IMR-90 (cell line): ENCODE measurements at regions not wholly inside any gene's neighbourhood (a gene's known extent, or its start where the extent isn't known, plus 50 kb on each side); places are given as distances from the start of the nearest gene placed in this dataset.

Experiments used
- ATAC-seq: fragments of 200-7000 bp; cut with Tn5 transposase; 2 replicates; pipeline ENCODE4 v1.9.1; 2020; ENCODE audit warnings: low read depth, mild to moderate bottlenecking, moderate library complexity
- BruUV-seq: library from RNA; stranded (reverse); fragments of 400-500 nt; replicated peaks from 2 replicates; lab custom pipeline; 2021; lab: Mats Ljungman, UMichigan
- CTCF ChIA-PET: fragments of 300-600 bp; formaldehyde crosslinking; extraction: SDS; loops from one replicate; lab custom pipeline; 2021; ENCODE audit warnings: antibody characterized with exemption; lab: Yijun Ruan, JAX
- POLR2A ChIA-PET: fragments of 300-600 bp; sonication (Branson Sonifier 250); formaldehyde crosslinking; loops from one replicate; lab custom pipeline; 2022; ENCODE audit warnings: antibody characterized with exemption; ENCODE audit not compliant: unreplicated experiment; lab: Charles Lee
- DNase-seq: peaks from one replicate; pipeline ENCODE4 v3.0.0; 2013
- H2AFZ ChIP-seq: replicated peaks from 2 replicates; pipeline ENCODE3; 2013; ENCODE audit warnings: low read length, mild to moderate bottlenecking; ENCODE audit not compliant: poor library complexity
- H2AK5ac ChIP-seq: 2 replicates; pipeline ENCODE4 v1.6.1; 2013; ENCODE audit warnings: low read depth, low read length, inconsistent platforms
- H2AK9ac ChIP-seq: replicated peaks from 2 replicates; pipeline ENCODE3; 2013; ENCODE audit warnings: mild to moderate bottlenecking, low read depth, low read length, moderate library complexity; ENCODE audit not compliant: poor library complexity
- H2BK120ac ChIP-seq: 2 replicates; pipeline ENCODE4 v1.6.1; 2013; ENCODE audit warnings: low read depth, low read length, inconsistent platforms
- H2BK15ac ChIP-seq: 3 replicates; pipeline ENCODE4 v1.6.1; 2013; ENCODE audit warnings: low read depth, low read length, inconsistent platforms
- H2BK20ac ChIP-seq: 2 replicates; pipeline ENCODE4 v1.6.1; 2013; ENCODE audit warnings: low read depth, mild to moderate bottlenecking, inconsistent platforms, low read length, moderate library complexity
- H2BK5ac ChIP-seq: 2 replicates; pipeline ENCODE4 v1.6.1; 2013; ENCODE audit warnings: mild to moderate bottlenecking, low read depth, low read length, inconsistent platforms; ENCODE audit not compliant: poor library complexity, severe bottlenecking
- H3K14ac ChIP-seq: replicated peaks from 2 replicates; pipeline ENCODE4 v1.6.1; 2013; ENCODE audit warnings: low read depth, low read length, inconsistent platforms
- H3K18ac ChIP-seq: 2 replicates; pipeline ENCODE4 v1.6.1; 2013; ENCODE audit warnings: low read depth, low read length, control low read depth
- H3K23ac ChIP-seq: 2 replicates; pipeline ENCODE4 v1.6.1; 2013; ENCODE audit warnings: low read depth, low read length, inconsistent platforms
- H3K27ac ChIP-seq: 2 replicates; pipeline ENCODE4 v1.5.1; 2013; ENCODE audit warnings: mild to moderate bottlenecking, control low read depth, low read length; ENCODE audit not compliant: insufficient read depth
- H3K27me3 ChIP-seq: 2 replicates; pipeline ENCODE4 v1.6.1; 2013; ENCODE audit warnings: low read length; ENCODE audit not compliant: control insufficient read depth, insufficient read depth
- H3K36me3 ChIP-seq: 2 replicates; pipeline ENCODE4 v1.6.1; 2013; ENCODE audit warnings: low read length, mixed read lengths; ENCODE audit not compliant: control insufficient read depth, insufficient read depth
- H3K4ac ChIP-seq: 2 replicates; pipeline ENCODE4 v1.6.1; 2013; ENCODE audit warnings: low read depth, low read length, inconsistent platforms
- H3K4me1 ChIP-seq: 2 replicates; pipeline ENCODE4 v1.6.1; 2013; ENCODE audit warnings: low read length, mixed read lengths; ENCODE audit not compliant: control insufficient read depth, insufficient read depth
- H3K4me2 ChIP-seq: 2 replicates; pipeline ENCODE4 v1.6.1; 2013; ENCODE audit warnings: low read depth, mild to moderate bottlenecking, control low read depth, low read length, moderate library complexity
- H3K4me3 ChIP-seq: 2 replicates; pipeline ENCODE4 v1.5.1; 2013; ENCODE audit warnings: low read depth, mild to moderate bottlenecking, control low read depth, low read length, moderate library complexity; ENCODE audit not compliant: insufficient read depth
- H3K56ac ChIP-seq: 2 replicates; pipeline ENCODE4 v1.6.1; 2013; ENCODE audit warnings: low read length, inconsistent platforms; ENCODE audit not compliant: insufficient read depth; ENCODE audit errors: extremely low read depth
- H3K79me1 ChIP-seq, 2 experiments: 2 replicates each; pipeline ENCODE4 v1.6.1; 2013; ENCODE audit warnings: low read length in 2 of 2, inconsistent platforms in 1 of 2, low read depth in 1 of 2
- H3K9ac ChIP-seq: 2 replicates; pipeline ENCODE4 v1.6.1; 2013; ENCODE audit warnings: low read depth, low read length, control low read depth
- H3K9me1 ChIP-seq: 2 replicates; pipeline ENCODE4 v1.6.1; 2013; ENCODE audit warnings: low read length, inconsistent platforms; ENCODE audit not compliant: insufficient read depth
- H3K9me3 ChIP-seq: 2 replicates; pipeline ENCODE4 v1.6.1; 2013; ENCODE audit warnings: low read length; ENCODE audit not compliant: control insufficient read depth, insufficient read depth
- H4K20me1 ChIP-seq: 2 replicates; pipeline ENCODE4 v1.6.1; 2013; ENCODE audit warnings: low read length, inconsistent platforms; ENCODE audit not compliant: insufficient read depth
- H4K5ac ChIP-seq: 2 replicates; pipeline ENCODE4 v1.6.1; 2013; ENCODE audit warnings: mild to moderate bottlenecking, low read depth, low read length, control low read depth
- H4K8ac ChIP-seq, 2 experiments: 2 replicates each; pipeline ENCODE4 v1.6.1; 2013; ENCODE audit warnings: low read depth in 2 of 2, low read length in 2 of 2, control low read depth in 1 of 2, inconsistent platforms in 1 of 2
- H4K91ac ChIP-seq: 2 replicates; pipeline ENCODE4 v1.6.1; 2013; ENCODE audit warnings: low read depth, low read length, inconsistent platforms; ENCODE audit not compliant: insufficient read depth
- BHLHE40 ChIP-seq: fragments of 150-350 bp; IDR thresholded peaks from 2 replicates; pipeline ENCODE4 v1.6.1; 2016; ENCODE audit warnings: mild to moderate bottlenecking, low read depth, low read length
- CEBPB ChIP-seq: IDR thresholded peaks from 2 replicates; pipeline ENCODE4 v1.6.1; 2012; ENCODE audit warnings: low read depth, low read length, improper control_type of control experiment
- FOS ChIP-seq: fragments of 150-350 bp; IDR thresholded peaks from 2 replicates; pipeline ENCODE4 v1.6.1; 2016; ENCODE audit warnings: low read depth, low read length
- MAFK ChIP-seq: IDR thresholded peaks from 2 replicates; pipeline ENCODE4 v1.6.1; 2012; ENCODE audit warnings: low read depth, low read length, improper control_type of control experiment
- MXI1 ChIP-seq: IDR thresholded peaks from 2 replicates; pipeline ENCODE4 v1.6.1; 2012; ENCODE audit warnings: low read depth, mild to moderate bottlenecking, low read length, moderate library complexity, borderline replicate concordance
- WGBS, 2 experiments: methylation state at CpG; one replicate each; pipeline versions ENCODE4 v1.1.5 to v1.1.7; 2013; ENCODE audit warnings: missing lambda C conversion rate in 2 of 2; ENCODE audit not compliant: insufficient read length in 1 of 2; ENCODE audit errors: extremely low coverage in 2 of 2; 5-methylcytosine and 5-hydroxymethylcytosine counted together
- dilution Hi-C: fragments of 300-500 bp; cut with HindIII; formaldehyde crosslinking; loops from one replicate; pipeline ENCODE4 v1.14.3; 2018; ENCODE audit warnings: low sequenced_read_pairs; ENCODE audit not compliant: unreplicated experiment
- in situ Hi-C: fragments of 300-500 bp; cut with MboI; formaldehyde crosslinking; loops from 3 replicates; pipeline ENCODE4 v1.14.3; 2019; ENCODE audit warnings: low sequenced_read_pairs, inconsistent platforms, mixed read lengths
- intact Hi-C: fragments of 100-400 bp; cut with micrococcal nuclease; formaldehyde crosslinking; loops from 2 replicates; pipeline ENCODE4 v1.10.0; 2022

DNA sequence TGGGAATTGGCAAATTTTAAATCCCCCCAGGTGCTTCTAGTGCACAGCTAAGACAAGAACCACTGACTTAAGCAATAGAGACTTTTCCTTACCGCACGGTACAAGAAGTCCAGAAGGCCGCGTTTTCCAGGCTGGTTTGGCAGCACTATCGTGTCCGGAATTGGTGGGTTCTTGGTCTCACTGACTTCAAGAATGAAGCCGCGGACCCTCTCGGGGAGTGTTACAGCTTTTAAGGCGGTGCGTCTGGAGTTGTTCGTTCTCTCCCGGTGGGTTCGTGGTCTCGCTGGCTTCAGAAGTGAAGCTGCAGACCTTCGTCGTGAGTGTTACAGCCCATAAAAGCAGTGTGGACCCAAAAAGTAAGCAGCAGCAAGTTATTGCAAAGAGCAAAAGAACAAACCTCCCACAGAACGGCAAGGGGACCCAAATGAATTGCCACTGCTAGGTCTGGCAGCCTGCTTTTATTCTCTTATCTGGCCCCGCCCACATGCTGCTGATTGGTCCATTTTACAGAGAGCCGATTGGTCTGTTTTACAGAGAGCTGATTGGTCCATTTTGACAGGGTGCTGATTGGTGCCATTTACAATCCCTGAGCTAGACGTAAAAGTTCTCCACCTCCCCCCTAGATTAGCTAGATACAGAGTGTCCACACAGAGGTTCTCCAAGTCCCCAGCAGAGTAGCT lies 264.5 kb downstream of the PREX1 start:
- CTCF ChIA-PET, result no interaction called here
- Histone ChIP-seq H3K56ac (no peak overlapping the region), H3K4me1 (no peaks in the 10 kb centered on the region), H3K4me2 (no peak overlapping the region), H2AFZ (no peak overlapping the region), H3K4me3 (no peak overlapping the region), H3K14ac (no peak overlapping the region), H4K20me1 (no peaks in the 10 kb centered on the region), H4K8ac (no peak overlapping the region), H3K9ac (no peak overlapping the region), H3K79me1 (no peaks in the 10 kb centered on the region), H4K5ac (no peak overlapping the region), H2BK15ac (no peak overlapping the region), H3K18ac (no peak overlapping the region), H3K4ac (no peak overlapping the region), H3K9me1 (no peaks in the 10 kb centered on the region), H4K91ac (no peak overlapping the region), H2BK20ac (no peak overlapping the region), H3K27ac (no peak overlapping the region), H3K23ac (no peak overlapping the region), H3K36me3 (no peaks in the 10 kb centered on the region), H2BK120ac (no peak overlapping the region), H3K27me3 (peaks cover 5% of the 10 kb centered on the region), H2AK5ac (no peak overlapping the region), H3K9me3 (no peaks in the 10 kb centered on the region; the same call in 1 of the 2 replicates), H2AK9ac (no peak overlapping the region), H2BK5ac (no peak overlapping the region)
- in situ Hi-C loops (no loop called here), dilution Hi-C loops (no loop called here), intact Hi-C loops (no loop called here)
- no TSS peak for BruUV-seq
- TF ChIP-seq MAFK, result no peak
- no peak for TF ChIP-seq MXI1
- no peak for TF ChIP-seq BHLHE40
- no peak for TF ChIP-seq CEBPB
- no peak for TF ChIP-seq FOS
- ATAC-seq (no peak), DNase-seq (no peak)
- POLR2A ChIA-PET, result no interaction called here
- 70% methylated on average over 2 of the region's 21 CpGs; no CpG with 5 or more reads in 1 of the 2 experiments for WGBS, 2 experiments
